Nephron progenitor cell (in vitro differentiated cells): ENCODE measurements at regions not wholly inside any gene's neighbourhood (a gene's known extent, or its start where the extent isn't known, plus 50 kb on each side); places are given as distances from the start of the nearest gene placed in this dataset.
"Not testable (repeated sequence)": the region's sequence is repeated elsewhere in the genome, so short reads cannot be mapped to it uniquely, and the experiment has no call there.

Experiments
- DNase-seq: peaks from one replicate; pipeline ENCODE4 v3.0.0; 2021
- H3K27ac Mint-ChIP-seq: 2 replicates; pipeline ENCODE4 v1.8.0; 2021; ENCODE audit warnings: mild to moderate bottlenecking, moderate library complexity, mixed read lengths
- H3K27me3 Mint-ChIP-seq: 2 replicates; pipeline ENCODE4 v1.8.0; 2021; ENCODE audit warnings: mild to moderate bottlenecking, low read depth, mixed read lengths; ENCODE audit not compliant: poor library complexity
- H3K36me3 Mint-ChIP-seq: 2 replicates; pipeline ENCODE4 v1.8.0; 2021; ENCODE audit warnings: low read depth, mixed read lengths
- H3K4me1 Mint-ChIP-seq: 2 replicates; pipeline ENCODE4 v1.8.0; 2021; ENCODE audit warnings: mixed read lengths
- H3K4me3 Mint-ChIP-seq: 2 replicates; pipeline ENCODE4 v1.8.0; 2021; ENCODE audit warnings: mild to moderate bottlenecking, moderate library complexity, mixed read lengths
- H3K9me3 Mint-ChIP-seq: 2 replicates; pipeline ENCODE4 v1.8.0; 2021; ENCODE audit warnings: mild to moderate bottlenecking, moderate library complexity, mixed read lengths
- TF ChIP-seq, protein P1 (sequence below): fragments of 200-600 bp; sonication (generic); IDR thresholded peaks from 2 replicates; pipeline ENCODE4 v1.5.0; 2021; ENCODE audit warnings: antibody characterized with exemption

DNA sequence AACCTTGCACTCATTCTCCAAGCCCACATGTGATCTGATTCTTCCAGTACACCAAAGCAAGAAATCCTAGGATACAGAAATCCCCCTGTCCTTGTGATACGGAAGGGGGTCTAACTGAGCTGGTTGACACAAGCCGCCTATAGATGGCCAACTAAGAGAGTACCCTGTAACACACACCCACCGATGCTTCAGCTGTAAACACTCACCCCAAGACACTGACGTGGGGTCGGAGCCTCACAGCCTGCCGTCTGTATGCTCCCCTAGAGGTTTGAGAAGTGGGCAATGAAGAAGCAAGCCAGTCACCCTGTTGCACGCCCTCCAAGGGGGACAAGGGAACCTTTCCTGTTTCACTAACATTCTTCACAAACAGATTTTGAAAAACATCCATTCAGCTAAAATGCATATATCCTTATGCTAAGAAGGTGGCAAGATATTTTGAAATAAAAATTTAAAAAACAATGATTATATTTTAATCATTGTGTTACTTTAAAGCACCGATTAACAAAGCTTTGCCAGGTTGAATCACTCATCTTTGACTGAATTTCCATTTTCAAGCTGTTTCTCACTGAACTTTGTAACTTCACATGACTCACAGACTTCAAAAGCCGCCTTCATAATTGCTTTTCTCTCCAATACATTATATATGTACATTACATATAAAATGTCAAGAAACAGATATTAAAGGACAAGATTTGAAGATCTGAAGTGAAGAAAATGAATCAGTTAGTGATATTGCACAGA, 329.3 kb downstream of the ARL4A start:
- Mint-ChIP-seq H3K9me3 (no peaks in the 10 kb centered on the region), H3K4me1 (peaks cover 36% of the 10 kb centered on the region), H3K27ac (peak overlapping the region; percentile 99), H3K27me3 (peaks cover 3% of the 10 kb centered on the region), H3K4me3 (no peak overlapping the region), H3K36me3 (peaks cover 7% of the 10 kb centered on the region)
- TF ChIP-seq, protein P1, sequence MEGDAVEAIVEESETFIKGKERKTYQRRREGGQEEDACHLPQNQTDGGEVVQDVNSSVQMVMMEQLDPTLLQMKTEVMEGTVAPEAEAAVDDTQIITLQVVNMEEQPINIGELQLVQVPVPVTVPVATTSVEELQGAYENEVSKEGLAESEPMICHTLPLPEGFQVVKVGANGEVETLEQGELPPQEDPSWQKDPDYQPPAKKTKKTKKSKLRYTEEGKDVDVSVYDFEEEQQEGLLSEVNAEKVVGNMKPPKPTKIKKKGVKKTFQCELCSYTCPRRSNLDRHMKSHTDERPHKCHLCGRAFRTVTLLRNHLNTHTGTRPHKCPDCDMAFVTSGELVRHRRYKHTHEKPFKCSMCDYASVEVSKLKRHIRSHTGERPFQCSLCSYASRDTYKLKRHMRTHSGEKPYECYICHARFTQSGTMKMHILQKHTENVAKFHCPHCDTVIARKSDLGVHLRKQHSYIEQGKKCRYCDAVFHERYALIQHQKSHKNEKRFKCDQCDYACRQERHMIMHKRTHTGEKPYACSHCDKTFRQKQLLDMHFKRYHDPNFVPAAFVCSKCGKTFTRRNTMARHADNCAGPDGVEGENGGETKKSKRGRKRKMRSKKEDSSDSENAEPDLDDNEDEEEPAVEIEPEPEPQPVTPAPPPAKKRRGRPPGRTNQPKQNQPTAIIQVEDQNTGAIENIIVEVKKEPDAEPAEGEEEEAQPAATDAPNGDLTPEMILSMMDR: no peak
- no peak for DNase-seq

DNA sequence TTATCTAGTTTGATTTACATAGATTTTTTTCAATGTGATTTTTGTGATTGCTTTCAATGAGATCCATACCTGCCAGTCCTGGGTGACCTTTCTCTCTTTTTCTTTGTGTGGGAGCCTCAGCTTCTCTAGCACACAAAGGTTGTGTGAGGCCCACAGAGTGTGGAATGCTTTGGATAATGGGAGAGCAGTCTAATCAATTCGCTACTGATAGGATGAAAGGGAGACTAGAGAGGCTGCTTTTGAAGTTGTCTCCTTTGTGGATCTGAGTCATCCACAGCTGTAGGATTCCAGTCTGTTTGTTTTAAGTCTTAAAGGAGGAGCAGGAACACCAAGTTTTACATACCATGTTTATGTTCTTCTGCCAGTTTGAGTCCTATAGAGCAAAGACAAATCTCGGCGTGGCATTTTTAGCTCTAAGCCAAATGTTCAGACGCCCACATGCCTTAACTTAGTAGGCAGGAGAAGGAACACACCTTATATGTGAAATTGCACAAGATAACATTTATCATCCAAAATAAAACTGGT, 330.0 kb downstream of the ARL4A start:
- Mint-ChIP-seq H3K4me1 (peaks cover 36% of the 10 kb centered on the region), H3K27ac (peak overlapping the region; percentile 99), H3K9me3 (no peaks in the 10 kb centered on the region), H3K4me3 (peak overlapping the region; percentile 73), H3K27me3 (peaks cover 3% of the 10 kb centered on the region), H3K36me3 (peaks cover 2% of the 10 kb centered on the region)
- TF ChIP-seq, protein P1: no peak
- no peak for DNase-seq

DNA sequence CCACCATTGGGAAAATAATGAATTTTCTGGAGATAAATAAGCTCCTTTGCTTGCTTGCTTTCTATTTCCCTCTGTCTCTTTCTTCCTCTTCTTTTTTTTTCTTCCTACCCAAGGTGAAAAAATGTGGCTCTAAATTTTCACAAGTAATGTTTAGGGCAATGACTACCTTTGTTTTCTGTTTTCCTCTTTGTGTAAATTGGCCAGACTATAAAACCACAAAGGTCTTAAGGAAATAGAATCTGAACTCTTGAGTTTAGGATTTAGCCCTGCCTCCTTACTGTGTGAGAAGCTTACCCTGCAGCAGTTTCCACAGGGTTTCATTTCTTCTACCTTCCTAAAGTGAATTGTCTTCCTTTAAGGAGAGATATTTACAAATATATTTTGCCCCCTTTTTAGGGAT, 330.4 kb downstream of the ARL4A start:
- DNase-seq: no peak
- peak overlapping the region; percentile 73 for H3K4me3 Mint-ChIP-seq
- H3K27ac Mint-ChIP-seq: peak overlapping the region; percentile 99
- H3K9me3 Mint-ChIP-seq: no peaks in the 10 kb centered on the region
- TF ChIP-seq, protein P1: no peak
- H3K27me3 Mint-ChIP-seq: peaks cover 3% of the 10 kb centered on the region
- H3K36me3 Mint-ChIP-seq: no peaks in the 10 kb centered on the region
- H3K4me1 Mint-ChIP-seq: peaks cover 36% of the 10 kb centered on the region

DNA sequence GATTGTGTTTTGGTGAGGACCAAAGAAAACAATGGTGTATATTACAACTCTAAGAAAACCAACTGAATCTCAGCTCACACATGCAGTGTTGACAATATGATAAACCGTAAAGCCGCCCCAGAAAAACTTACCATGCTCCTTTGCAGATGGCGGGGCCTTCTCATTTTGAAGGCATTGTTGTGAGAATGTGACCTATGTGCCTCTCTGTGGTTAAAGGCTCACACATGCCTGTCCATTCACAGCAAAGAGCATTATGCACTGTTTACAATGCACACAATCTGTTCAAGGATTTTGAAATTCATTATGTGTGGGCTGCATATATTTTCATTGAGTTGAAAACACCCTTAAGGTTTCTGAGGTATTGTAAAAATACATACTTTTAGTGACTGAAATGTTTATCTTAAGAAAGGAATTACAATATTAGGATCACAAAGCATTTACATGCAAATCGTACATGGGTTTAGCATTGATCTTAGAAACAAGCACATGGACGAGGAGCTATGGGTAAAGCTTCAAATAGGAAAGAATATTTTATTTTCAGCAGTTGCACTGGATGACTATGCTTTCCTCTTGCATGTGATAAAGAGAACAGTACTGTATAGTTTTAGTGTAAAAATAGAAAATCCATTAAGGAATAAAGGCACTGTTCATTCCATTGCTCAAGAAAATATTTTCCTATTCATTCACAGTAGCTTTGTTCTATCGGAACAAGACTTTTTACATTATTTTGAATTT, 334.3 kb downstream of the ARL4A start:
- peak overlapping the region; percentile 47 for H3K27ac Mint-ChIP-seq
- TF ChIP-seq, protein P1: no peak
- H3K27me3 Mint-ChIP-seq: peaks cover 3% of the 10 kb centered on the region
- H3K4me3 Mint-ChIP-seq: no peak overlapping the region
- no peak for DNase-seq
- H3K9me3 Mint-ChIP-seq: peaks cover 12% of the 10 kb centered on the region
- H3K36me3 Mint-ChIP-seq: peaks cover 5% of the 10 kb centered on the region
- peaks cover 25% of the 10 kb centered on the region for H3K4me1 Mint-ChIP-seq

DNA sequence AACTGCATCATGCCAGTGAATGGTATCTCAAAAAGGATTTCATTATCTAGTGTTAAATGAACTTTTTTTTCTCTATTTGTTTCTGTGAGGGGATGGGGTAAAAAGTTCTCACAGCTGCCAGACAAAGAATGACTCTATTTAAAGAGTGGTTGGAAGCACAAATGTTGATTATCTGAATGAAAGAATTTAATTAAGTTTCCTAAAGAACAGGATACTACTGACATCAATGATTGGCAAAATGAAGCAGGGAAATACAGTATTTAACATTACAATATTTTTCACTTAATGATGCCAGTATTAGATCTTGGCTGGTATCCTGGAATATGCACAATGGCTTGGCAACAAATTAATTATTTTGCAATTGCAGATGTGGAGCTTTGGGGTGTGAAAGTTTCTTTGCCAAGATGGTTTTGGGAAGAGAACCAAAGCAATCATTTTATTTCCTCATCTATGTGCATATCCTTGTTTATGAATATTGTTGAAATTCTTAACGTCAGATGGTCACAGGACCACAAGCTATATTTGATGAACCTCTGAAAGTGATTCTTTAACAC, 336.8 kb downstream of the ARL4A start:
- H3K27me3 Mint-ChIP-seq: no peaks in the 10 kb centered on the region
- no peak overlapping the region for H3K27ac Mint-ChIP-seq
- TF ChIP-seq, protein P1: no peak
- peaks cover 5% of the 10 kb centered on the region for H3K36me3 Mint-ChIP-seq
- no peak for DNase-seq
- peaks cover 16% of the 10 kb centered on the region for H3K9me3 Mint-ChIP-seq
- peaks cover 5% of the 10 kb centered on the region for H3K4me1 Mint-ChIP-seq
- H3K4me3 Mint-ChIP-seq: no peak overlapping the region

DNA sequence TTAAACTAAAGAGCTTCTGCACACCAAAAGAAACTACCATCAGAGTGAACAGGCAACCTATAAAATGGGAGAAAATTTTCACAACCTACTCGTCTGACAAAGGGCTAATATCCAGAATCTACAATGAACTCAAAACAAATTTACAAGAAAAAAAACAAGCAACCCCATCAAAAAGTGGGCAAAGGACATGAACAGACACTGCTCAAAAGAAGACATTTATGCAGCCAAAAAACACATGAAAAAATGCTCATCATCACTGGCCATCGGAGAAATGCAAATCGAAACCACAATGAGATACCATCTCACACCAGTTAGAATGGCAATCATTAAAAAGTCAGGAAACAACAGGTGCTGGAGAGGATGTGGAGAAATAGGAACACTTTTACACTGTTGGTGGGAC, 337.6 kb downstream of the ARL4A start:
- not testable (repeated sequence) for H3K4me3 Mint-ChIP-seq, DNase-seq, H3K36me3 Mint-ChIP-seq, H3K27ac Mint-ChIP-seq, H3K27me3 Mint-ChIP-seq, H3K4me1 Mint-ChIP-seq
- H3K9me3 Mint-ChIP-seq: peaks cover 16% of the 10 kb centered on the region
